Fibroblast of skin of left biceps (primary cell): ENCODE measurements at regions not wholly inside any gene's neighbourhood (a gene's known extent, or its start where the extent isn't known, plus 50 kb on each side); places are given as distances from the start of the nearest gene placed in this dataset.
"Not testable (repeated sequence)": the region's sequence is repeated elsewhere in the genome, so short reads cannot be mapped to it uniquely, and the experiment has no call there.

ENCODE experiments used
- DNase-seq, 2 experiments: peaks; one replicate each; pipeline ENCODE4 v3.0.0-alpha.2; 2013; ENCODE audit warnings: low read depth in 2 of 2

DNA sequence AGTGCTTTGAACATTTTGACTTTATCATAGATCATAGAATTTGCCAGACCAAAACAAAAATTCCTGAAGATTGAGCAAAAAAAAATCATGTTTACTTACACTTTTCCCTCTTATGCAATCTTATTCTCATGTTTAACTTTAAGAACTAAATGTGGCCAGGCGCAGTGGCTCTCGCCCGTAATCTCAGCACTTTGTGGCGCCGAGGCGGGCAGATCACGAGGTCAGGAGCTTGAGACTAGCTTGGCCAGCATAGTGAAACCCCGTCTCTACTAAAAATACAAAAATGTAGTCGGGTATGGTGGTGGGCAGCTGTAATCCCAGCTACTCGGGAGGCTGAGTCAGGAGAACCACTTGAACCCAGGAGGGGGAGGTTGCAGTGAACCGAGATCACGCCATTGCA lies 227.9 kb upstream of the KYNU start:
- DNase-seq = no peak

GRCh38 chr2:142642650-142643049 lies 234.8 kb upstream of the KYNU start:
- DNase-seq = no peak

DNA sequence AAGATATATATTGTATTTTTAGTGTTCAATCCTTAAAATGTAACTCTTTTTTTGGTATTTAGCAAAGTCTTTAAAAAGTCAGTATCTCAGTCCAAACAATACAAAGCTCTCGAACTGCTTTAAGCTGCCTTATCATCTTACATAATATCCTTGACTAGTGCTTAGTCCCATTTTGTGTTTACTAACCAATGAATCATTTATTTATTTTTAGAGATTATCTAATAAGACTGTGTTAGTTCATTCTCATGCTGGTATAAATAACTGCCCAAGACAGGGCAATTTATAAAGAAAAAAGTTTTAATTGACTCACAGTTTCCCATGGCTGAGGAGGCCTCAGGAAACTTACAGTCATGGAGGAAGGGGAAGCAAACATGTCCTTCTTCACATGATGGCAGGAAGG lies 248.3 kb upstream of the KYNU start:
- DNase-seq = no peak

DNA sequence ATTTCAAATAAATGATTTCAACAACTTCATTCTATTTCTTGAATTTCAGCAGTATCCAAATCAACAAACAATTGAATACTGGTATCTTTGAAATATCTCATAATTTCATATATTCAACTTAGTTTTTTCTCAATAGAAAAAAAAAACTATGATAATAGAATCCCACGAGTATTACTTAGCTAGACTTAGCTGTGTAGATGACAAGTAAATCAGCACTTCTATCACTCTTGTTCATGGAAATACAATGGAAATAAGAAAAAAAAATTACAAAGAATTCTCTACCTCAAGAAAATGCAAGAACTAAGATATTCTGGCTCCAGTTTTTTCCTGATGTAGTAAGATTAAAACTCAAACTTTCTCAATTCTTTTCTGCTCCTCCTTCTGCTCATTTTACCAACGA lies 256.2 kb upstream of the KYNU start:
- no peak for DNase-seq

DNA sequence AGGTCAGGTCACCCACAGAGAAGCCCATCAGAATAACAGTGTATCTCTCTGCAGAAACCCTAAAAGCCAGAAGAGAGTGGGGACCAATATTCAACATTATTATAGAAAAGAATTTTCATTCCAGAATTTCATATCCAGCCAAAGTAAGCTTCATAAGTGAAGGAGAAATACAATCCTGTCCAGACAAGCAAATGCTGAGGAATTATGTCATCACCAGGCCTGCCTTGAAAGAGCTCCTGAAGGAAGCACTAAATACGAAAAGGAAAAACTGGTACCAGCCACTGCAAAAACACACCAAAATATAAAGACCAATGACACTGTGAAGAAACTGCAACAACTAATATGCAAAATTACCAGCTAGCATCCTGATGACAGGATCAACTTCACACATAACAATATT lies 260.0 kb upstream of the KYNU start:
- DNase-seq = no peak

- no peak for DNase-seq
Observed at GRCh38 chr2:142615876-142616275, 261.6 kb upstream of the KYNU start.

- DNase-seq = not testable (repeated sequence)
Observed at GRCh38 chr2:142613193-142613592, 264.3 kb upstream of the KYNU start.

- DNase-seq = no peak
Observed at GRCh38 chr2:142605421-142605820, 272.0 kb upstream of the KYNU start.

DNA sequence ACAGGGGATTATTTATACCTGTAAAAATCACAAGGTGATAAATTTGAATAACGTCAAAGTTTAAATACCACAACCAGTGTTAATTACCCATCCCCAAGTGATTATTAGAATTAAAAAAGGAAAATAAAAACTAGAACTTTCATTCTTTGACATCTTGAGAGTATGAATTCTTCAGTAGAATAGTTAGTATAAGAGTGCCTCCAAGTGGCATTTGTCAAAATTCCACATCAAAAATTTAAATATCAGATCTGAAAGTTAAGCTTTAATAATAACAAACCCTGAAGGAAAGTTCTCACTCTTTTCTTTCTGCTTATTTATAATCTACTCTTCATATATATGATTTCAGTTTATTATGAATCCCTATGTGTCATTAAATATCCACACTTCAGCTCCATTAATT lies 273.7 kb upstream of the KYNU start:
- no peak for DNase-seq

DNA sequence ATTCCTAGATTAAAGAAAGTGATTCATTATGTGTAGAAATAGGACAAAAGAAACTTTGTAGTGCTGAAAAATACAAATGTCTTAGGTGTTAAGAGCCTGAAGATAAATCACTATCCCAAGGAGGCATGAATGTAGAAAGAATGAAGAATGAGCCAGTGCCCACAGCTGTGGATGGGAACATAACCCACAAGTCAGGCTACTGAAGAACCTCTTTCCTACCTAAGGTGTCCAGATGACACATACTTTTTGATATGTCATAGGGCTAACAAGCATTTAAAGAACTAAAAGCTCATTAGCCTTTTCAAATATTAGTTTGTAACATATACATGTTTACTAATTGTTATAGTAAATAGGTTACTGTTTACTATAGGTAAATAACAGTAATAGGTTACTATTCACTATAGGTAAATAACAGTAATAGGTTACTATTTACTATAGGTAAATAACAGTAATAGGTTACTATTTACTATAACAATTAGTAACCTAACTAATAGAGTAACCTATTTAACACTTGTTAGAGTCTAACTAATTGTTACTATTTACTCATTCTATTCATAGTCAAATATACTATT lies 275.0 kb upstream of the KYNU start:
- no peak for DNase-seq

DNA sequence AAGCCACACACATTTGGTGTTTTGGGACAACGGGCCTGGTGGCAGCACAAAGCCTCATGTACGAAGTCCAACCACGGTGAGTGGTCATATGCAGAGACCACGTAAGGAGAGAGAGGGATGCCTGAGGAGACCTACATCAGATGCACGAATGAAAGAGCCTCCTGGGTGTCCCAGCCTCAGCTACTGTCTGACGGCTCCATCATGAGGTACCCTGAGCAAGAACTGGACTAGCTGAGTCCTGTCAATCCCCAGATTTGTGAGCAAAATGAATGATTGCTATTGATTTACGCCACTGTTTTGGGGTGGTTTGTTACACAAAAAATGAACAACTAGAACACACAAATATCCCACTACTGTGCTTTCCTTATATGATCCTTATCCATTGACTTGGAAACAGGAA lies 275.7 kb upstream of the KYNU start:
- DNase-seq = no peak

- DNase-seq = no peak
Observed at GRCh38 chr2:142599504-142599903, 278.0 kb upstream of the KYNU start.

- no peak for DNase-seq
Observed at GRCh38 chr2:142598846-142599245, 278.6 kb upstream of the KYNU start.

GRCh38 chr2:142596334-142597088 lies 281.0 kb upstream of the KYNU start:
- no peak for DNase-seq

DNA sequence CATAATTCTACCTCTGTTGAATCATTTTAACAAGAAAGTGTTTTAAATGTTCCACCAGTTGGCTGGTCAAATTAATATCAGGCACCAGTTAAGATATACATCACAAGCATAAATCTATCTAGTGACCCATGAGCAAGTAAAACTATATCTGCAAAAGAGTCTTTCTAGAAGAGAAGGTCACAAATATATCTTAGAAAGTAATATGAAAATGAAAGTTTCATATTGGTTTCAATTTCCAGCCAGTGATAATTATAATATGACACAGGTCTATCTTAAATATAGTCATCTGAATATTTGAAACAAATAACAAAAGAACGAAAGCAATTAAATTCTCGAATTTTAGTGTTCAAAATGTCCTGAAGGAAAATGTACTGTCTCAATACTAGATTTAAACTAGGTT lies 282.5 kb upstream of the KYNU start:
- DNase-seq = no peak

DNA sequence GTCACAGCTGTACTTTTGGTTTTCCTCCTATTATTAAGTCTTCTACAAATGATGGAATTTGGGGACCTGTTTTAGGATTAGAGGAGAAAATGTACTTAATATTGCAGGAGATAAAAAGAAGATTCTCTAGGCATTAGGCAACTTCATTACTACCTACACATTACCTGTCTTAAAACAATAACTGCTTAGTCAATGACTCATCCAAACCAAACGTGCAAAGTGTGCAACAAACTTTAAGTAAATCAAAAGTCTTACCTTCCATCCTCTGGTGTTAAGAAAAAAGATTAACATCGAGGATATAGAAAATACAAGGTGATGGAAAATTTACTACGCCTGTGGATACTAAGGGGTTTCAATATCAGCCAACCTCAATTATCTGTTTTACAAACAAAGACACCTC lies 285.3 kb upstream of the KYNU start:
- DNase-seq = no peak

- no peak for DNase-seq
Observed at GRCh38 chr2:142591420-142591819, 286.0 kb upstream of the KYNU start.

DNA sequence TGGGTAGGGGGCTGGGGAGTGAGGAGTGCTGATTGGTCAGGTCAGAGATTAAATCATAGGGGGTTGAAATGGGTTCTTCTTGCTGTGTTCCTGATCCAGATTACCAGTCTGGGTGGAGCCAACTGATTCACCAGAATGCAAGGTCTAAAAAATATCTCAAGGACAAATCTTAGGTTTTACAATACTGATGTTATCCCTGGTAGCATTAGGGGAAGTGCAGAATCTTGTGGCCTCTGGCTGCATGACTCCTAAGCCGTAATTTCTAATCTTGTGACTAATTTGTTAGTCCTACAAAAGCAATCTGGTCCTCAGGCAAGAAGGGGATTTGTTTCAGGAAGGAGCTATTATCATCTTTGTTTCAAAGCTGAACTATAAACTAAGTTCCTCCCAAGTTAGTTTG lies 289.2 kb upstream of the KYNU start:
- DNase-seq = no peak

GRCh38 chr2:142586693-142587580 lies 290.5 kb upstream of the KYNU start:
- no peak for DNase-seq

DNA sequence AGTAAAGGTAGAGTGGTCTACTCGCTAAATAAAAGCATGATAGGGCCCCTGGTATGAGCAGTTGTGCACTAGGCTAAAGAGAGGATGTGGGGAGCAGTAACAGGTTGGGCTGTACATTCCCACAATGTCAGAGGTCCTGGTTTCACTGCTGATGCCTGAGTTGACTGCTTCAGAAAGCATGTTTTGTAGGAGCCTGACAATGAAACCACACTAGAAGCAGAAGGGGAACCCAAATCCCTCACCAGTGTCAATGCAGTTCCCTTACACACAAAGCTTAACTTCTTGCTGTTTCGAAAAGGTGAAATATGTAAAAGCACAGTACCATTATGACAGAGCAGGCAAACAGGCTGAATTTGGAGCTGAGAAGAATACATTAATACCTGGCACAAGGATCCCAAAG lies 291.7 kb upstream of the KYNU start:
- DNase-seq = no peak

GRCh38 chr2:142582317-142582716 lies 295.1 kb upstream of the KYNU start:
- DNase-seq = no peak

- no peak for DNase-seq
Observed at GRCh38 chr2:142581491-142581890, 296.0 kb upstream of the KYNU start.

- DNase-seq = no peak
Observed at GRCh38 chr2:142580691-142581090, 296.8 kb upstream of the KYNU start.
